Psoas muscle (tissue), 7 donors: ENCODE measurements at regions not wholly inside any gene's neighbourhood (a gene's known extent, or its start where the extent isn't known, plus 50 kb on each side); places are given as distances from the start of the nearest gene placed in this dataset.
A peak's percentile ranks its signal among the peaks of the same experiment; 100 is the strongest.

Experiments used
- ATAC-seq, 4 donors: fragments of 200-7000 bp; cut with Tn5 transposase; one replicate each; pipeline ENCODE4 v1.9.1; 2020; ENCODE audit warnings: moderate library complexity in 3 of 4, mild to moderate bottlenecking in 2 of 4
- DNase-seq, 2 donors: peaks; one replicate each; pipeline ENCODE4 v3.0.0-alpha.2; 2020
- H3K27ac ChIP-seq: fragments of 200-600 bp; one replicate; pipeline ENCODE4 v1.8.0; 2022
- H3K27me3 ChIP-seq, 3 donors: fragments of 200-600 bp in 1 of 3; one replicate each; pipeline versions ENCODE4 v1.6.1 to v1.8.0; 2013 to 2022; ENCODE audit warnings: low read length in 2 of 3, mild to moderate bottlenecking in 2 of 3, moderate library complexity in 1 of 3; ENCODE audit not compliant: insufficient read depth in 3 of 3
- H3K36me3 ChIP-seq, 2 donors: fragments of 200-600 bp in 1 of 2; one replicate each; pipeline versions ENCODE4 v1.6.1 to v1.8.0; 2013 to 2022; ENCODE audit warnings: low read depth in 1 of 2, mild to moderate bottlenecking in 1 of 2, moderate library complexity in 1 of 2; ENCODE audit not compliant: insufficient read depth in 1 of 2
- H3K4me1 ChIP-seq: fragments of 200-600 bp; one replicate; pipeline ENCODE4 v1.8.0; 2022
- H3K4me3 ChIP-seq: fragments of 200-600 bp; one replicate; pipeline ENCODE4 v1.8.0; 2022; ENCODE audit warnings: mild to moderate bottlenecking
- H3K9me3 ChIP-seq: fragments of 200-600 bp; one replicate; pipeline ENCODE4 v1.8.0; 2022
- CTCF ChIP-seq: fragments of 200-600 bp; IDR thresholded peaks from one replicate; pipeline ENCODE4 v1.8.0; 2022; ENCODE audit warnings: antibody characterized with exemption
- WGBS, 3 donors: extraction: QIAGEN DNeasy Blood & Tissue Kit; methylation state at CpG; one replicate each; pipeline versions ENCODE4 v1.1.6 to v1.1.7; 2013; 5-methylcytosine and 5-hydroxymethylcytosine counted together
- intact Hi-C, 2 donors: fragments of 100-400 bp; cut with DNase I; formaldehyde crosslinking; loops; one replicate each; pipeline versions ENCODE4 v1.11.0 to v1.14.2; 2022
- donor health status: healthy with polysubstance abuse.
- donor health status: DM: no; HTN: no; CAD: no; lungs with moderate emphysema.
- donor health status: Bipolar disorder and iron deficiency.
- donor health status: healthy.
- donor health status: DM: yes; HTN: yes; CAD: no.
- donor health status: DM: no; HTN: no; CAD: no.
- donor health status: DM: yes; HTN: yes; CAD: no.

- no peaks in the 10 kb centered on the region for H3K9me3 ChIP-seq
- H3K27me3 ChIP-seq: no peaks in the 10 kb centered on the region
- TF ChIP-seq CTCF: no peak
- no peak overlapping the region for H3K27ac ChIP-seq
- WGBS, 3 donors: 47 to 53% (median 49%) methylated on average over 3 of the region's 3 CpGs
- intact Hi-C loops: no loop called here
- H3K36me3 ChIP-seq: no peaks in the 10 kb centered on the region
- H3K4me1 ChIP-seq: no peaks in the 10 kb centered on the region
- H3K4me3 ChIP-seq: no peak overlapping the region
- no peak for DNase-seq
- peak in 1 of 4 donors; percentile 78 for ATAC-seq
Measured at GRCh38 chr14:23876160-23876750, 77.3 kb upstream of the DHRS4 start.

- Histone ChIP-seq H3K36me3 (no peaks in the 10 kb centered on the region), H3K9me3 (no peaks in the 10 kb centered on the region), H3K4me1 (no peaks in the 10 kb centered on the region), H3K4me3 (no peak overlapping the region), H3K27ac (no peak overlapping the region), H3K27me3 (no peaks in the 10 kb centered on the region)
- intact Hi-C loops: no loop called here
- WGBS, 3 donors: 83 to 97% (median 87%) methylated on average over 4 of the region's 4 CpGs
- no peak for TF ChIP-seq CTCF
- no peak for ATAC-seq
- DNase-seq: no peak
Measured at GRCh38 chr14:23877111-23877510, 76.5 kb upstream of the DHRS4 start.

GRCh38 chr14:23877538-23878180, 75.9 kb upstream of the DHRS4 start:
- Histone ChIP-seq H3K27ac (no peak overlapping the region), H3K4me3 (no peak overlapping the region), H3K4me1 (no peaks in the 10 kb centered on the region), H3K9me3 (no peaks in the 10 kb centered on the region), H3K27me3 (no peaks in the 10 kb centered on the region), H3K36me3 (no peaks in the 10 kb centered on the region)
- 78 to 90% (median 87%) methylated on average over 4 of the region's 4 CpGs for WGBS, 3 donors
- no peak for TF ChIP-seq CTCF
- no peak for DNase-seq
- intact Hi-C loops: no loop called here
- peak in 2 of 4 donors; percentile 27 to 74 for ATAC-seq

GRCh38 chr14:23881282-23881681, 72.3 kb upstream of the DHRS4 start:
- no peaks in the 10 kb centered on the region for H3K27me3 ChIP-seq
- 32 to 46% (median 41%) methylated on average over 1 of the region's 1 CpG for WGBS, 3 donors

More at GRCh38 chr14:23881282-23881681, 72.3 kb upstream of the DHRS4 start:
- ATAC-seq (peak in 1 of 4 donors; percentile 62), DNase-seq (no peak)
- no peak for TF ChIP-seq CTCF
- intact Hi-C loops: no loop called here
- Histone ChIP-seq H3K4me3 (no peak overlapping the region), H3K4me1 (no peaks in the 10 kb centered on the region), H3K36me3 (no peaks in the 10 kb centered on the region), H3K27ac (no peak overlapping the region), H3K9me3 (no peaks in the 10 kb centered on the region)
